HL-60 (cell line): ENCODE measurements at regions not wholly inside any gene's neighbourhood (a gene's known extent, or its start where the extent isn't known, plus 50 kb on each side); places are given as distances from the start of the nearest gene placed in this dataset.

Source experiments
- CTCF ChIP-seq: IDR thresholded peaks from one replicate; pipeline ENCODE4 v1.5.1; 2011; ENCODE audit warnings: low read length, control low read depth, inconsistent platforms; ENCODE audit not compliant: insufficient read depth
- GABPA ChIP-seq: IDR thresholded peaks from 2 replicates; pipeline ENCODE4 v1.6.1; 2012; ENCODE audit warnings: low read depth
- POLR2AphosphoS5 ChIP-seq: IDR thresholded peaks from 2 replicates; pipeline ENCODE4 v1.6.1; 2012; ENCODE audit warnings: low read depth

DNA sequence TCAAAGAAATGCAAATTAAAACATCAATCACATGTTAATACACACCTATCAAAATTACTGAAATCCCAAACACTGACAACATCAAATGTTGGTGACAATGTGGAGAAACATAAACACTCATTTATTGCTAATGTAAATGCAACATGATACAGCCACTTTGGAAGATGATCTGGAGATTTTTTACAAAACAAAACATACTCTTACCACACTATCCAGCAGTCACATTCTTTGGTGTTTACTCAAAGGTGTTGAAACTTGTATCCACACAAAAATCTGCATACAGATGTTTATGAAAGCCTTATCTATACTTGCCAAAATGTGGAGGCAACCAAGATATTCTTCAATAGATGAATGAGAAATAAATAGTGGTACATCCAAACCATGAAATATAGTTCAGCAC, 1219.5 kb upstream of the PCDH20 start:
- TF ChIP-seq POLR2AphosphoS5, result no peak
- TF ChIP-seq CTCF, result no peak
- TF ChIP-seq GABPA, result no peak
